ENCODE measurements at regions not wholly inside any gene's neighbourhood (a gene's known extent, or its start where the extent isn't known, plus 50 kb on each side); places are given as distances from the start of the nearest gene placed in this dataset.
"Not testable (repeated sequence)": the region's sequence is repeated elsewhere in the genome, so short reads cannot be mapped to it uniquely, and the experiment has no call there.

GRCh38 chr12:47478426-47478825 lies 227.4 kb downstream of the RPAP3 start:
- H3K9me3 Mint-ChIP-seq: peaks cover 3 to 34% (median 9%) of the 10 kb centered on the region in 7 donors
- ATAC-seq (ENCODE audit: low read depth in 2 of 2): no peak

GRCh38 chr12:47473091-47473490 lies 232.7 kb downstream of the RPAP3 start:
- Mint-ChIP-seq H3K4me1 (no peaks in the 10 kb centered on the region), H3K9me3 (peaks cover 5 to 30% (median 9%) of the 10 kb centered on the region in 7 donors), H3K36me3 (no peaks in the 10 kb centered on the region), H3K4me3 (no peak overlapping the region), H3K27me3 (peaks cover 17% of the 10 kb centered on the region), H3K27ac (no peak overlapping the region)
- DNase-seq (no peak), ATAC-seq (ENCODE audit: low read depth in 2 of 2) (no peak)
- H3K27ac ChIP-seq (ENCODE audit: insufficient read depth, low read length, poor library complexity, severe bottlenecking): no peak overlapping the region
- H3K4me1 ChIP-seq (ENCODE audit: control insufficient read depth, insufficient read depth, low read length, poor library complexity, severe bottlenecking): no peaks in the 10 kb centered on the region
- H3K9me3 ChIP-seq (ENCODE audit: control insufficient read depth in 2 of 2, low read length in 2 of 2): peaks cover 20 to 28% of the 10 kb centered on the region in 2 experiments
- H3K4me3 ChIP-seq (ENCODE audit: low read depth, low read length): no peak overlapping the region
- H3K27me3 ChIP-seq (ENCODE audit: control insufficient read depth, insufficient read depth, low read length): peaks cover 3% of the 10 kb centered on the region
- H3K36me3 ChIP-seq (ENCODE audit: control insufficient read depth, insufficient read depth, low read length): no peaks in the 10 kb centered on the region

More at GRCh38 chr12:47478426-47478825, 227.4 kb downstream of the RPAP3 start:
- Mint-ChIP-seq H3K27ac (no peak overlapping the region), H3K36me3 (no peaks in the 10 kb centered on the region), H3K4me3 (no peak overlapping the region), H3K27me3 (peaks cover 38% of the 10 kb centered on the region), H3K4me1 (no peaks in the 10 kb centered on the region)
- DNase-seq: no peak
- no peaks in the 10 kb centered on the region for H3K36me3 ChIP-seq (ENCODE audit: control insufficient read depth, insufficient read depth, low read length)
- H3K27me3 ChIP-seq (ENCODE audit: control insufficient read depth, insufficient read depth, low read length): peaks cover 3% of the 10 kb centered on the region
- no peak overlapping the region for H3K27ac ChIP-seq (ENCODE audit: insufficient read depth, low read length, poor library complexity, severe bottlenecking)
- H3K9me3 ChIP-seq (ENCODE audit: control insufficient read depth in 2 of 2, low read length in 2 of 2): peaks cover 20 to 28% of the 10 kb centered on the region in 2 experiments
- no peak overlapping the region for H3K4me3 ChIP-seq (ENCODE audit: low read depth, low read length)
- no peaks in the 10 kb centered on the region for H3K4me1 ChIP-seq (ENCODE audit: control insufficient read depth, insufficient read depth, low read length, poor library complexity, severe bottlenecking)

DNA sequence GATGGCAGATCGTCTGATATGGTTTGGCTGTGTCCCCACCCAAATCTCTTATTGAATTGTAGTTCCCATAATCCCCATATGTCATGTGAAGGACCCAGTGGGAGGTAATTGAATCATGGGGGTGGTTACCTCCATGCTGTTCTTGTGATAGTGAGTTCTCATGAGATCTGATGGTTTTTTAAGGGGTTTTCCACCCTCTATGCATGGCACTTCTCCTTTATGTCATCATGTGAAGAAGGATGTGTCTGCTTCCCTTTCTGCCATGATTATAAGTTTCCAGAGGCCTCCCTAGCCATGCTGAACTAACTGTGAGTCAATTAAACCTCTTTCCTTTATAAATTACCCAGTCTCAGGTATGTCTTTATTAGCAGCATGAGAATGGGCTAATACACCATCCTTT lies 235.5 kb downstream of the RPAP3 start:
- not testable (repeated sequence) for H3K4me3 Mint-ChIP-seq; H3K36me3 ChIP-seq (ENCODE audit: control insufficient read depth, insufficient read depth, low read length); ATAC-seq (ENCODE audit: low read depth in 2 of 2); H3K36me3 Mint-ChIP-seq; H3K9me3 Mint-ChIP-seq; H3K27ac ChIP-seq (ENCODE audit: insufficient read depth, low read length, poor library complexity, severe bottlenecking); DNase-seq; H3K27ac Mint-ChIP-seq; H3K4me3 ChIP-seq (ENCODE audit: low read depth, low read length); H3K4me1 ChIP-seq (ENCODE audit: control insufficient read depth, insufficient read depth, low read length, poor library complexity, severe bottlenecking); H3K4me1 Mint-ChIP-seq; H3K27me3 ChIP-seq (ENCODE audit: control insufficient read depth, insufficient read depth, low read length)
- H3K9me3 ChIP-seq (ENCODE audit: control insufficient read depth in 2 of 2, low read length in 2 of 2): peaks cover 2 to 11% of the 10 kb centered on the region in 2 experiments
- H3K27me3 Mint-ChIP-seq: peaks cover 19% of the 10 kb centered on the region

DNA sequence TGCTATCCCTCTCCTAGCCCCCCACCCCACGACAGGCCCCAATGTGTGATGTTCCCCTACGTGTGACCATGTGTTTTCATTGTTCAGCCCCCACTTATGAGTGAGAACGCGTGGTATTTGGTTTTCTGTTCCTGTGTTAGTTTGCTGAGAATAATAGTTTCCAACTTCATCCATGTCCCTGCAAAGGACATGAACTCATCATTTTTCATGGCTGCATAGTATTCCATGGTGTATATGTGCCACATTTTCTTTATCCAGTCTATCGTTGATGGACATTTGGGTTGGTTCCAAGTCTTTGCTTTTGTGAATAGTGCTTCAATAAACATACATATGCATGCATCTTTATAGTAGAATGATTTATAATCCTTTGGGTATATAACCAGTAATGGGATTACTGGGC lies 241.9 kb downstream of the RPAP3 start:
- H3K27me3 Mint-ChIP-seq: peaks cover 21% of the 10 kb centered on the region
- H3K27me3 ChIP-seq (ENCODE audit: control insufficient read depth, insufficient read depth, low read length); H3K36me3 Mint-ChIP-seq; H3K27ac ChIP-seq (ENCODE audit: insufficient read depth, low read length, poor library complexity, severe bottlenecking); H3K4me3 Mint-ChIP-seq; H3K4me1 ChIP-seq (ENCODE audit: control insufficient read depth, insufficient read depth, low read length, poor library complexity, severe bottlenecking); H3K4me3 ChIP-seq (ENCODE audit: low read depth, low read length); H3K9me3 ChIP-seq (ENCODE audit: control insufficient read depth in 2 of 2, low read length in 2 of 2); DNase-seq; ATAC-seq (ENCODE audit: low read depth in 2 of 2); H3K36me3 ChIP-seq (ENCODE audit: control insufficient read depth, insufficient read depth, low read length); H3K4me1 Mint-ChIP-seq: not testable (repeated sequence)
- H3K9me3 Mint-ChIP-seq: peaks cover 0 to 11% (median 4%) of the 10 kb centered on the region in 7 donors
- peak overlapping the region in 1 of 3 donors; percentile 35 for H3K27ac Mint-ChIP-seq

- peaks cover 17% of the 10 kb centered on the region for H3K27me3 Mint-ChIP-seq
- Histone ChIP-seq H3K4me3 (ENCODE audit: low read depth, low read length) (no peak overlapping the region), H3K4me1 (ENCODE audit: control insufficient read depth, insufficient read depth, low read length, poor library complexity, severe bottlenecking) (no peaks in the 10 kb centered on the region), H3K27me3 (ENCODE audit: control insufficient read depth, insufficient read depth, low read length) (peaks cover 3% of the 10 kb centered on the region), H3K27ac (ENCODE audit: insufficient read depth, low read length, poor library complexity, severe bottlenecking) (no peak overlapping the region), H3K9me3 (ENCODE audit: control insufficient read depth in 2 of 2, low read length in 2 of 2) (peaks cover 0 to 3% of the 10 kb centered on the region in 2 experiments), H3K36me3 (ENCODE audit: control insufficient read depth, insufficient read depth, low read length) (no peaks in the 10 kb centered on the region)
- no peak overlapping the region for H3K4me3 Mint-ChIP-seq
- H3K9me3 Mint-ChIP-seq: peaks cover 0 to 14% (median 5%) of the 10 kb centered on the region in 7 donors
- no peaks in the 10 kb centered on the region for H3K36me3 Mint-ChIP-seq
- ATAC-seq (ENCODE audit: low read depth in 2 of 2) (no peak), DNase-seq (no peak)
- H3K4me1 Mint-ChIP-seq: peaks cover 0 to 3% (median 1%) of the 10 kb centered on the region in 4 donors
- H3K27ac Mint-ChIP-seq: no peak overlapping the region
These were observed 247.6 kb downstream of the RPAP3 start for GRCh38 chr12:47458279-47458678.

- no peaks in the 10 kb centered on the region for H3K36me3 ChIP-seq (ENCODE audit: control insufficient read depth, insufficient read depth, low read length)
These were observed 256.0 kb downstream of the RPAP3 start for GRCh38 chr12:47449797-47450196.

DNA sequence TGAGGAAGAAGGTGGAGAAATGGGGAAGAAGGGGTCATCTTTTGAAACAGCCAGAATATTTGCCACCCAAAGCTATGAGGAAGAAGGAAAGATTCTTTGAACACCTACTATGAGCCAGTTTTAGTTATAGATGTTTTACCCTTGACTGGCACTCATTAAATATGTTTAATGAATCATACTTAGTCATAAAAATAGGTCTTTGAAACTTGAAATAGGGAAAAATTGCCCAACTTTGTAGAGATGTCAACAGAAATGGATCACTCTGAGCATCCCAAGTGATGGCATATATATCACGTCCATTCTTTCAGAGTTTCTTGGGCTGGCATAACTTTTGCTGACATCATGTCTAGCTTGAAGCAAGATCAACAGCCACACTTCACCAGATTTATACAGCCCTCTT lies 263.5 kb downstream of the RPAP3 start:
- ATAC-seq (ENCODE audit: low read depth in 2 of 2): no peak
- Histone ChIP-seq H3K9me3 (ENCODE audit: control insufficient read depth in 2 of 2, low read length in 2 of 2) (peaks cover 20 to 41% of the 10 kb centered on the region in 2 experiments), H3K4me1 (ENCODE audit: control insufficient read depth, insufficient read depth, low read length, poor library complexity, severe bottlenecking) (no peaks in the 10 kb centered on the region), H3K27me3 (ENCODE audit: control insufficient read depth, insufficient read depth, low read length) (no peaks in the 10 kb centered on the region), H3K36me3 (ENCODE audit: control insufficient read depth, insufficient read depth, low read length) (no peaks in the 10 kb centered on the region), H3K27ac (ENCODE audit: insufficient read depth, low read length, poor library complexity, severe bottlenecking) (no peak overlapping the region), H3K4me3 (ENCODE audit: low read depth, low read length) (no peak overlapping the region)
- Mint-ChIP-seq H3K4me1 (no peaks in the 10 kb centered on the region), H3K36me3 (no peaks in the 10 kb centered on the region), H3K9me3 (peaks cover 5 to 48% (median 16%) of the 10 kb centered on the region in 7 donors), H3K4me3 (no peak overlapping the region), H3K27me3 (peaks cover 12% of the 10 kb centered on the region), H3K27ac (no peak overlapping the region)
- DNase-seq: no peak

More at GRCh38 chr12:47449797-47450196, 256.0 kb downstream of the RPAP3 start:
- H3K9me3 Mint-ChIP-seq: peaks cover 0 to 6% (median 4%) of the 10 kb centered on the region in 7 donors
- Histone ChIP-seq H3K27me3 (ENCODE audit: control insufficient read depth, insufficient read depth, low read length) (peaks cover 3% of the 10 kb centered on the region), H3K4me3 (ENCODE audit: low read depth, low read length) (no peak overlapping the region), H3K27ac (ENCODE audit: insufficient read depth, low read length, poor library complexity, severe bottlenecking) (no peak overlapping the region), H3K9me3 (ENCODE audit: control insufficient read depth in 2 of 2, low read length in 2 of 2) (peaks cover 0 to 3% of the 10 kb centered on the region in 2 experiments), H3K4me1 (ENCODE audit: control insufficient read depth, insufficient read depth, low read length, poor library complexity, severe bottlenecking) (no peaks in the 10 kb centered on the region)
- H3K4me3 Mint-ChIP-seq: no peak overlapping the region
- H3K36me3 Mint-ChIP-seq: no peaks in the 10 kb centered on the region
- H3K27me3 Mint-ChIP-seq: peaks cover 13% of the 10 kb centered on the region
- DNase-seq: no peak
- ATAC-seq (ENCODE audit: low read depth in 2 of 2): no peak
- H3K27ac Mint-ChIP-seq: no peak overlapping the region
- H3K4me1 Mint-ChIP-seq: peaks cover 0 to 2% (median 0%) of the 10 kb centered on the region in 4 donors

GRCh38 chr12:47441490-47441889 lies 264.3 kb downstream of the RPAP3 start:
- Mint-ChIP-seq H3K4me3 (no peak overlapping the region), H3K27ac (no peak overlapping the region), H3K4me1 (no peaks in the 10 kb centered on the region), H3K36me3 (no peaks in the 10 kb centered on the region), H3K9me3 (peaks cover 5 to 48% (median 17%) of the 10 kb centered on the region in 7 donors), H3K27me3 (peaks cover 12% of the 10 kb centered on the region)
- peaks cover 20 to 41% of the 10 kb centered on the region in 2 experiments for H3K9me3 ChIP-seq (ENCODE audit: control insufficient read depth in 2 of 2, low read length in 2 of 2)
- no peaks in the 10 kb centered on the region for H3K27me3 ChIP-seq (ENCODE audit: control insufficient read depth, insufficient read depth, low read length)
- H3K4me1 ChIP-seq (ENCODE audit: control insufficient read depth, insufficient read depth, low read length, poor library complexity, severe bottlenecking): no peaks in the 10 kb centered on the region
- no peak for DNase-seq
- H3K27ac ChIP-seq (ENCODE audit: insufficient read depth, low read length, poor library complexity, severe bottlenecking): no peak overlapping the region
- ATAC-seq (ENCODE audit: low read depth in 2 of 2): no peak
- H3K36me3 ChIP-seq (ENCODE audit: control insufficient read depth, insufficient read depth, low read length): no peaks in the 10 kb centered on the region
- no peak overlapping the region for H3K4me3 ChIP-seq (ENCODE audit: low read depth, low read length)
